Astrocyte (in vitro differentiated cells and primary cell): ENCODE measurements at regions not wholly inside any gene's neighbourhood (a gene's known extent, or its start where the extent isn't known, plus 50 kb on each side); places are given as distances from the start of the nearest gene placed in this dataset.
"Not testable (repeated sequence)": the region's sequence is repeated elsewhere in the genome, so short reads cannot be mapped to it uniquely, and the experiment has no call there.

Experiments used
- CTCF ChIP-seq: IDR thresholded peaks from 2 replicates; pipeline ENCODE4 v1.5.1; 2011; ENCODE audit warnings: low read depth, mild to moderate bottlenecking, inconsistent platforms, low read length, moderate library complexity; ENCODE audit not compliant: insufficient read depth
- EZH2 ChIP-seq: IDR thresholded peaks from 2 replicates; pipeline ENCODE4 v1.6.1; 2012; ENCODE audit warnings: mild to moderate bottlenecking, low read length, inconsistent platforms; ENCODE audit not compliant: insufficient read depth

GRCh38 chr20:29589530-29589929 lies 1667.9 kb upstream of the DEFB115 start:
- TF ChIP-seq EZH2, CTCF: not testable (repeated sequence)
